Astrocyte (in vitro differentiated cells and primary cell): ENCODE measurements at regions not wholly inside any gene's neighbourhood (a gene's known extent, or its start where the extent isn't known, plus 50 kb on each side); places are given as distances from the start of the nearest gene placed in this dataset.

ENCODE experiments used
- CTCF ChIP-seq: IDR thresholded peaks from 2 replicates; pipeline ENCODE4 v1.5.1; 2011; ENCODE audit warnings: low read depth, mild to moderate bottlenecking, inconsistent platforms, low read length, moderate library complexity; ENCODE audit not compliant: insufficient read depth
- EZH2 ChIP-seq: IDR thresholded peaks from 2 replicates; pipeline ENCODE4 v1.6.1; 2012; ENCODE audit warnings: mild to moderate bottlenecking, low read length, inconsistent platforms; ENCODE audit not compliant: insufficient read depth

DNA sequence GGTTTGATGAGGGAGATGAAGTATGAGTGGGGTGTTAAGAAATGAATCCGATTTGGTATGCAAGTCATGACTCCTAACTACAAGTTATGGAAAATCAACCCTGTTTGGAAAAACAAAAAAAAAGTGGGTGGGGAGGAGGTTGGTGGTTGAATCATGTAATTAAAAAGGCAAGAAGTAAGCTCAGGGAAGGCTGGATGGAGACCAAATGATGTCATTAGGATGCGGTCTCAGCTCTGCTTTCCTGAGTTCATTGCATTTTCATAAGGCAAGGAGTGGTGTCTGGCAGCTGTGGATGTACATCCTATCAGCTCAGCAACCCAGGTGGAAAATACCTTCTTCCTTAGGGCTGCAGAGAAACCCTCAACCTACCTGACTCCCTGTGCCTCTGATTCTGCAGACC is 60.4 kb upstream of the AKAP12 start:
- TF ChIP-seq CTCF (no peak), EZH2 (no peak)
